HepG2 (cell line): ENCODE measurements at regions not wholly inside any gene's neighbourhood (a gene's known extent, or its start where the extent isn't known, plus 50 kb on each side); places are given as distances from the start of the nearest gene placed in this dataset.

ENCODE experiments used
- ATAC-seq: fragments of 200-7000 bp; cut with Tn5 transposase; 3 replicates; pipeline ENCODE4 v1.9.1; 2020; ENCODE audit warnings: mild to moderate bottlenecking, moderate library complexity
- BruUV-seq: library from RNA; stranded (reverse); fragments of 400-500 nt; replicated peaks from 2 replicates; lab custom pipeline; 2021; lab: Mats Ljungman, UMichigan
- CTCF ChIA-PET: fragments of 300-600 bp; formaldehyde crosslinking; extraction: SDS; loops from one replicate; lab custom pipeline; 2021; ENCODE audit warnings: low total read pairs, inconsistent platforms, low intra/inter-chr PET ratio; lab: Yijun Ruan, JAX
- POLR2A ChIA-PET: fragments of 350-600 bp; sonication (Branson Sonifier 250); formaldehyde crosslinking; loops from one replicate; lab custom pipeline; 2020; ENCODE audit warnings: antibody characterized with exemption, inconsistent platforms; lab: Yijun Ruan, JAX
- DNase-seq: peaks from one replicate; pipeline ENCODE4 v3.0.0-alpha.2; 2015; ENCODE audit warnings: low spot score
- FAIRE-seq: peaks from 3 replicates; lab custom pipeline; 2011; peaks lifted over from hg19 to GRCh38; lab: Jason Lieb, UNC
- H2AFZ ChIP-seq: one replicate; pipeline ENCODE4 v1.6.1; 2011; ENCODE audit warnings: low read length, inconsistent platforms
- H3K27ac ChIP-seq: fragments of 300-600 bp; 3 replicates; pipeline ENCODE4 v1.8.0; 2011; ENCODE audit warnings: mixed run types, mild to moderate bottlenecking, mixed read lengths, low read length, inconsistent platforms; ENCODE audit not compliant: insufficient read depth; ENCODE audit errors: extremely low read length
- H3K27me3 ChIP-seq, 2 experiments: fragments of 200-600 bp in 1 of 2; 2 replicates in 1 of 2; 3 replicates in 1 of 2; pipeline versions ENCODE4 v1.6.0 to v1.8.0; 2011; ENCODE audit warnings: low read length in 2 of 2, mild to moderate bottlenecking in 2 of 2, moderate library complexity in 2 of 2, inconsistent platforms in 1 of 2; ENCODE audit not compliant: insufficient read depth in 2 of 2, control insufficient read depth in 1 of 2
- H3K36me3 ChIP-seq, 2 experiments: fragments of 200-600 bp in 1 of 2; replicated peaks in 1 of 2; 2 replicates in 1 of 2; 3 replicates in 1 of 2; pipeline versions ENCODE4 v1.5.1 to v1.8.0; 2011; ENCODE audit warnings: low read length in 2 of 2, inconsistent platforms in 1 of 2; ENCODE audit not compliant: insufficient read depth in 2 of 2, control insufficient read depth in 1 of 2
- H3K4me1 ChIP-seq: 2 replicates; pipeline ENCODE4 v1.5.1; 2012; ENCODE audit warnings: low read length, inconsistent platforms; ENCODE audit not compliant: insufficient read depth
- H3K4me2 ChIP-seq: 2 replicates; pipeline ENCODE4 v1.6.0; 2011; ENCODE audit warnings: low read depth, low read length, inconsistent platforms
- H3K4me3 ChIP-seq, 3 experiments: fragments of 200-600 bp in 1 of 3; sonication (generic), shearing (Covaris generic) in 1 of 3; replicated peaks in 1 of 3; 2 replicates each; pipeline ENCODE4 v1.5.1; 2011 to 2016; ENCODE audit warnings: low read length in 3 of 3, inconsistent platforms in 2 of 3, low read depth in 2 of 3, mild to moderate bottlenecking in 2 of 3, control low read depth in 1 of 3, mixed read lengths in 1 of 3; ENCODE audit not compliant: insufficient read depth in 1 of 3
- H3K79me2 ChIP-seq: one replicate; pipeline ENCODE4 v1.6.1; 2011; ENCODE audit warnings: low read length, inconsistent platforms; ENCODE audit not compliant: insufficient read depth
- H3K9ac ChIP-seq: 2 replicates; pipeline ENCODE4 v1.6.0; 2011; ENCODE audit warnings: mild to moderate bottlenecking, low read depth, low read length, inconsistent platforms; ENCODE audit not compliant: insufficient read depth
- H3K9me3 ChIP-seq: 2 replicates; pipeline ENCODE4 v1.5.1; 2012; ENCODE audit warnings: mild to moderate bottlenecking, low read length
- H4K20me1 ChIP-seq: 2 replicates; pipeline ENCODE4 v1.6.0; 2011; ENCODE audit warnings: inconsistent platforms, mild to moderate bottlenecking, low read length, moderate library complexity; ENCODE audit not compliant: insufficient read depth
- CREB1 ChIP-seq, 2 experiments: fragments of 450-650 bp in 1 of 2; IDR thresholded peaks; 2 replicates each; pipeline ENCODE4 v1.6.1; 2016 to 2017; ENCODE audit warnings: control low read depth in 1 of 2, mild to moderate bottlenecking in 1 of 2, missing compliant biosample characterization in 1 of 2, missing genetic modification characterization in 1 of 2
- PCBP1 ChIP-seq: fragments of 200-400 bp; formaldehyde crosslinking; IDR thresholded peaks from 2 replicates; pipeline ENCODE4 v1.6.1; 2017; ENCODE audit warnings: mild to moderate bottlenecking, low read depth, low read length, borderline replicate concordance
- TAF15 ChIP-seq: fragments of 200-400 bp; formaldehyde crosslinking; IDR thresholded peaks from one replicate; pipeline ENCODE4 v1.6.1; 2018; ENCODE audit warnings: mild to moderate bottlenecking, low read depth, low read length; ENCODE audit not compliant: poor library complexity, severe bottlenecking
- ZBTB21 ChIP-seq: sonication (generic); formaldehyde crosslinking; IDR thresholded peaks from 2 replicates; pipeline ENCODE4 v1.4.0; 2020; ENCODE audit warnings: missing genetic modification reagents
- ZEB1 ChIP-seq: IDR thresholded peaks from 2 replicates; pipeline ENCODE4 v1.6.1; 2012; ENCODE audit warnings: mild to moderate bottlenecking, low read depth, inconsistent platforms; ENCODE audit not compliant: insufficient replicate concordance
- ZIK1 ChIP-seq: sonication (generic); formaldehyde crosslinking; IDR thresholded peaks from 2 replicates; pipeline ENCODE4 v1.5.0; 2020; ENCODE audit warnings: mild to moderate bottlenecking, low read depth, missing genetic modification reagents, borderline replicate concordance
- ZNF251 ChIP-seq: sonication (generic); formaldehyde crosslinking; IDR thresholded peaks from 2 replicates; pipeline ENCODE4 v1.9.0; 2021; ENCODE audit warnings: mild to moderate bottlenecking, missing genetic modification reagents
- ZNF567 ChIP-seq: sonication (generic); formaldehyde crosslinking; IDR thresholded peaks from 2 replicates; pipeline ENCODE4 v1.8.1; 2023; ENCODE audit warnings: mild to moderate bottlenecking, missing genetic modification reagents, borderline replicate concordance
- ZNF883 ChIP-seq: sonication (generic); formaldehyde crosslinking; IDR thresholded peaks from 2 replicates; pipeline ENCODE4 v1.5.1; 2020; ENCODE audit warnings: mild to moderate bottlenecking, missing genetic modification reagents; ENCODE audit errors: not compliant biosample characterization
- WGBS: methylation state at CpG from one replicate; pipeline ENCODE4 v1.1.6; 2017; ENCODE audit warnings: low lambda C conversion rate; 5-methylcytosine and 5-hydroxymethylcytosine counted together
- in situ Hi-C: cut with HindIII; loops from 2 replicates; pipeline ENCODE4 v1.10.0; 2017; ENCODE audit warnings: low pct_unique_long_range_greater_than_20kb; ENCODE audit not compliant: extremely low pct_ligation_motif_present
- intact Hi-C: fragments of 100-400 bp; cut with micrococcal nuclease; formaldehyde crosslinking; loops from one replicate; pipeline ENCODE4 v1.10.0; 2022; ENCODE audit not compliant: unreplicated experiment
- TF ChIP-seq, protein P1 (sequence below): sonication (generic); formaldehyde crosslinking; IDR thresholded peaks from 2 replicates; pipeline ENCODE4 v1.4.0; 2020; ENCODE audit warnings: missing genetic modification reagents
- TF ChIP-seq, protein P2 (sequence below): sonication (generic); formaldehyde crosslinking; IDR thresholded peaks from 2 replicates; pipeline ENCODE4 v1.4.0; 2020; ENCODE audit warnings: missing genetic modification reagents, borderline replicate concordance

DNA sequence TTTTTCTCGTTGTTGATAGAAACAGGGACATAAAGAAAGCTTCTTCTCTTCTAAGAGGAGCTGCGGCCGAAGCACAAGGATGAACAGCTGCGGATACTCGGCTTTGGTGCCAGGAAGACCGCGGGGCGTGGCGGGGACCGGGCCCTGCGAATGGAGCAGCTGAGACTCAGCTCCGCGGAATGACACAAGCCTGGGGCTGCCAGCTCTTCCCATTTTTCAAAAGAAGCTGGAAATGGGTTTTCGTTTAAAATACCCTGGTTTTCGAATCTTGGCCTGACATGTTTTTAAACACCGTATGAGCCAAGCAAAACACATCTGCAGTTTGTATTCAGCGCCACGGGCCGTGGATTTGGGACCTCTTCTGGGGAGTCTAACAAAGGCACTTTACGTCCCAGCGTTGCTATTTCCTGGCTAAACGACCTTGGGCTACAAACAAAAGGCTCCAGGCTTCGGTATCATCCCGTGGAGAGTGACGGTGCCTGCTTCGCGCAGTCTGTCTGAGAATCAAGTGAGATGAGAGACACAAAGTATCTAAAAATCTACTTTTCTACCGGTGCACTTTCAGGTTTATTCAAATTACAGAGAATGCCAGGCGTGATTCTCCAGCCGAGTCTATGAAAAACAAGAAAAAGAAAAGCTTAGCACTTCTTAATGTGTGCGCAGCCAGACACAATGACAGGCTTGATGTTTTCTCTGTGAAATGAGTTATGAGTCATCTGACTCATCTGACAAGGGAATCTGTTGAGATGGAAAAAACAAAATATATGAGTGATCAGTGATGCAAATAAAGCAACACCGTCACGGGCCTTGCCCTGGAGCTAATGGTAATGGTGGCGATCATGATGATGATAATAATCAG lies 114.0 kb upstream of the TMEM132D start:
- FAIRE-seq = no peak
- Histone ChIP-seq H3K27me3 (peaks cover 1 to 24% of the 10 kb centered on the region in 2 experiments; a peak in 2 of 5 replicates), H3K79me2 (no peaks in the 10 kb centered on the region), H3K9ac (no peak overlapping the region), H3K4me2 (no peak overlapping the region), H3K4me3 (no peak overlapping the region), H4K20me1 (no peaks in the 10 kb centered on the region), H3K9me3 (no peaks in the 10 kb centered on the region), H3K36me3 (no peaks in the 10 kb centered on the region), H3K4me1 (no peaks in the 10 kb centered on the region), H3K27ac (no peak overlapping the region), H2AFZ (no peak overlapping the region)
- in situ Hi-C loops = loop anchor here (10.0 kb wide), 1 partner anchor 1043 kb away; no protein-coding TSS in a partner anchor
- CTCF ChIA-PET = no interaction called here
- intact Hi-C loops = no loop called here
- no TSS peak for BruUV-seq
- POLR2A ChIA-PET = no interaction called here
- ATAC-seq = no peak
- WGBS = 29% methylated on average over 25 of the region's 34 CpGs
- DNase-seq = no peak
- TF ChIP-seq, protein P1, sequence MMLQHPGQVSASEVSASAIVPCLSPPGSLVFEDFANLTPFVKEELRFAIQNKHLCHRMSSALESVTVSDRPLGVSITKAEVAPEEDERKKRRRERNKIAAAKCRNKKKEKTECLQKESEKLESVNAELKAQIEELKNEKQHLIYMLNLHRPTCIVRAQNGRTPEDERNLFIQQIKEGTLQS (CRISPR knock-in tag) = no peak
- TF ChIP-seq TAF15 = no peak
- TF ChIP-seq CREB1 (IDR thresholded peaks at IDR 0.05) = peak; percentile 24; the same call in 1 of the 2 replicates
- no peak for TF ChIP-seq CREB1 (CRISPR knock-in tag; IDR thresholded peaks at IDR 0.05)

DNA sequence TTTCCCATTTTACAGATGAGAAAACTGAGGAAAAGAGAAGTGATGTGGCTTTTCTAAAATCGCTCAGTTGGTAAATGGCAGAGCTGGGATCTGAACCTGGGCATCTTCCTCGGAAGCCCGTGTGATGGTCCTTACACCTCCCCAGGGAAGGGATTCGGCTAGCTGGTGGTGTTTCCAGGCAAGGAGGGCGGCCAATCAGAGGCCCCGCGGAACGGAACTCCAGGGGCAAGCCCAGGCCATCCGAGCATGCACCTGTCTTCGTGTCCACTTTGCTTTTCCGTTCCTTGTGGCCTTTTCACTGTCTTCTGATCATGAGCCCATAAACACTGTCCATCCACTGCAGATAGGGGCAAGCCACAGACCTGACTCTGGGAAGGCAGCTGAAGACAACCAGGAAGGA lies 114.8 kb upstream of the TMEM132D start:
- DNase-seq = no peak
- 14% methylated on average over 11 of the region's 11 CpGs for WGBS
- POLR2A ChIA-PET = no interaction called here
- Histone ChIP-seq H3K9ac (no peak overlapping the region), H4K20me1 (no peaks in the 10 kb centered on the region), H2AFZ (no peak overlapping the region), H3K4me3 (no peak overlapping the region), H3K9me3 (no peaks in the 10 kb centered on the region), H3K79me2 (no peaks in the 10 kb centered on the region), H3K4me2 (no peak overlapping the region), H3K4me1 (no peaks in the 10 kb centered on the region), H3K27ac (no peak overlapping the region), H3K36me3 (no peaks in the 10 kb centered on the region), H3K27me3 (peaks cover 1 to 20% of the 10 kb centered on the region in 2 experiments; a peak in 2 of 5 replicates)
- no peak for FAIRE-seq
- intact Hi-C loops = no loop called here
- in situ Hi-C loops = loop anchor here (10.0 kb wide), 1 partner anchor 1044 kb away; no protein-coding TSS in a partner anchor
- CTCF ChIA-PET = no interaction called here
- TF ChIP-seq ZNF251 (no peak), ZNF883 (CRISPR knock-in tag) (no peak), ZEB1 (no peak), ZIK1 (CRISPR knock-in tag) (no peak), ZBTB21 (CRISPR knock-in tag) (no peak), ZNF567 (no peak), PCBP1 (no peak)
- TF ChIP-seq, protein P2, sequence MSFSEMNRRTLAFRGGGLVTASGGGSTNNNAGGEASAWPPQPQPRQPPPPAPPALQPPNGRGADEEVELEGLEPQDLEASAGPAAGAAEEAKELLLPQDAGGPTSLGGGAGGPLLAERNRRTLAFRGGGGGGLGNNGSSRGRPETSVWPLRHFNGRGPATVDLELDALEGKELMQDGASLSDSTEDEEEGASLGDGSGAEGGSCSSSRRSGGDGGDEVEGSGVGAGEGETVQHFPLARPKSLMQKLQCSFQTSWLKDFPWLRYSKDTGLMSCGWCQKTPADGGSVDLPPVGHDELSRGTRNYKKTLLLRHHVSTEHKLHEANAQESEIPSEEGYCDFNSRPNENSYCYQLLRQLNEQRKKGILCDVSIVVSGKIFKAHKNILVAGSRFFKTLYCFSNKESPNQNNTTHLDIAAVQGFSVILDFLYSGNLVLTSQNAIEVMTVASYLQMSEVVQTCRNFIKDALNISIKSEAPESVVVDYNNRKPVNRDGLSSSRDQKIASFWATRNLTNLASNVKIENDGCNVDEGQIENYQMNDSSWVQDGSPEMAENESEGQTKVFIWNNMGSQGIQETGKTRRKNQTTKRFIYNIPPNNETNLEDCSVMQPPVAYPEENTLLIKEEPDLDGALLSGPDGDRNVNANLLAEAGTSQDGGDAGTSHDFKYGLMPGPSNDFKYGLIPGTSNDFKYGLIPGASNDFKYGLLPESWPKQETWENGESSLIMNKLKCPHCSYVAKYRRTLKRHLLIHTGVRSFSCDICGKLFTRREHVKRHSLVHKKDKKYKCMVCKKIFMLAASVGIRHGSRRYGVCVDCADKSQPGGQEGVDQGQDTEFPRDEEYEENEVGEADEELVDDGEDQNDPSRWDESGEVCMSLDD (CRISPR knock-in tag) = no peak
- no TSS peak for BruUV-seq
- no peak for ATAC-seq
